HG03196 (cell line): ENCODE measurements at regions not wholly inside any gene's neighbourhood (a gene's known extent, or its start where the extent isn't known, plus 50 kb on each side); places are given as distances from the start of the nearest gene placed in this dataset.
"Not testable (repeated sequence)": the region's sequence is repeated elsewhere in the genome, so short reads cannot be mapped to it uniquely, and the experiment has no call there.

Source experiments
- ATAC-seq: cut with Tn5 transposase; IDR thresholded peaks from one replicate; pipeline ENCODE4 v1.9.1; 2021; ENCODE audit not compliant: unreplicated experiment

DNA sequence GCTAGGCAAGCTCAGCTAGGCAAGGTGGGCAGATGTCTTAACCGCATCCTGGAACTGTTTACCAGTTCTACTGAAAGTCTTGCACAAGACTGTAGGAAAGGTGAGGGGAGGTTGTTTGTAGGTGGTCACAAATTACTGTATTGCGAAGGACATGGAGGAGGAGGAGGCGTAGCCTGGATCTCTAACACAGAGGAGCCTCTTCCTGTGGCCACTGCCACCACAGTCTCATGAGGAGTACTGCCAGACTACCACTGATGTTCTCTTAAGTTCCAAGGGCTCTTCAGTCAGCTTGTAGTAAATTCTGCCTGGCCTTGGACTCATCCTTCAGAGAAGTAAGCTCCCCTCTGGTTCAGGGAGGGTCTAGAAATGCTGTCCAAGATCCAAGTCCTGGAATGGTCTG is 258.6 kb downstream of the FAT4 start:
- ATAC-seq = no peak

- no peak for ATAC-seq
These were observed 259.0 kb downstream of the FAT4 start for GRCh38 chr4:125573786-125574185.

DNA sequence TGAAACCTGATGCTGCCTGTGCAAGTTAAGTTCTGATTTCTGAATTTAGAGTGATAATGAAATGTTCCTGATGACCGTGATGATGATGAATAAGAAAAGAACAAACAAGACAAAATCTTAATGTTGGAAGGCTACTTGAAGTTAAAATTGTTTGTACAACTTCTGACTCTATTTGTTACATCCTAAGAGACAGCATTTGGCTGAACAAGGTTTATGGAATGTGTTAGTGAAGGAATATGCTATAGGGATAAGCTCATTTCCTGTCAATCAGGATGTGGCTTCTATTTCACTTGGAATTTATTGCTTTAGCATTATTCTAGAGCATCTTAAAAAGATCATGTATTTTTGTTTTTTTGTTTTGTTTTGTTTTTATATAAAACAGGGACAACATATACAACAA is 267.5 kb downstream of the FAT4 start:
- ATAC-seq = no peak

DNA sequence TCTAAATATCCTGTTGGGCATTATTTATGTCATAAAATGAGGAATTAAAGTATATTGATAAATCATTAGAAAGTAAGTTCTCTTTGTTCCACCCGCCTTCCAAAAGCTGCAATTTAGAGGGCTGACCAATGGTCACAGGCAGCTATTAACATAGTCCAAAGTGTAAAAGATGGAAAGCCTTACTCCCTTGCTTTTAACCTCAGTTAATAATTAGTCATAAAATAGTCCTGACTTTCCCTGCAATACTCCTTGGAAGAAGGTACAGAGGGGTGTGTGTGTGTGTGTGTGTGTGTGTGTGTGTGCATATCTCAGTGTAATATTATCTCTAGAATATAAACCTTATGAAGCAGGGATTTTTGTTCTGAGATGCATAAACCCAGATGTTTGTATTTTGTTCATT is 275.4 kb downstream of the FAT4 start:
- no peak for ATAC-seq

DNA sequence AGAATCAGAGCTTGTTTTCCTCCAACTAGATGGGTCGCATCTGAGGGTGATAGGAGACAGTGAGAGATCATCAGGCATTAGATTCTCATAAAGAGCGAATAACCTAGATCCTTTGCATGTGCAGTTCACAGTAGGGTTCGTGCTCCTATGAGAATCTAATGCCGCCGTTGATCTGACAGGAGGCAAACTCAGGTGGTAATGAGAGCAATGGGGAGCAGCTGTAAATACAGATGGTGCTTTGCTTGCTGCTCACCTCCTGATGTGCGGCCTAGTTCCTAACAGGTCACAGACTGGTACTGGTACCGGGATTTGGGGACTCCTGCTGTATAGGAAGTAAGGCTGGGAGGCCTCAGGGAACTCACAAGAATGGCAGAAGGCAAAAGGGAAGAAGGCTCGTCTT is 276.5 kb downstream of the FAT4 start:
- no peak for ATAC-seq

- ATAC-seq = no peak
These were observed 279.4 kb downstream of the FAT4 start for GRCh38 chr4:125594056-125594602.

- ATAC-seq = not testable (repeated sequence)
These were observed 291.2 kb downstream of the FAT4 start for GRCh38 chr4:125605926-125606325.

DNA sequence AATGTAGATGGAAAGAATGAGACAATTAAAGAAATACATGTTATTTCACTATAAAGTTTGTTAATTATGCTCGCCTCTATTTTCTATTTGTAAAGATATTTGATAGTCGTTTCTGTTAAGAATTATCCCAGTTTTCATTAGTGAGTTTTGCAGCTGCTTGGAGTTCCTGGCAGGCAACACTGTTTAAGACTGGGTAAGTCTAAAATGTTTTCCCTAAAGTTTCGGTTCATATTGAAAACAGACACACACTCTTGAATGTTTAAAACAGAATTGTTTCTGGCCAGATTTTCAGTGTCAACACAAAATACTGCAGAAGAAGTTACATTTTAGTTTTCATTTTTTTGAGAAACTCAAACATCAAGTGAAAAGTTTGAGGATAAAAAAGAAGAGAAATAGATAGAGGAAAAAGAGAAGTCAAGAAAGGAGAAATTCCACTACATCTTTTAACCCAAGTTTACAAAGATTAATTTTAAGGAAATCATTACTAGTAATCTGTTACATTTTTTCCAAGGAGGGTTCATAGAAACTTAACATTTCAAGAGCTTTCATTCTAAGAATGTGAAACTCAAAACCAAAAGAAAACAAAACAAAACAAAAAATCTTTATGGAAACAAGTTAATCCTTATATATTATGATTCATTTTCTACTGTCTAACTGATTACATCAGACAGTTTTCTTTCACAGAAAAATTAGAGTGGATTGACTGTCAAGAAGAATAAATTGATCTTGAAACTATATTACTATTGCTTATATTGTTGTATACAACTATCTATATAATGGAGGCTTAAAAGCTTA is 305.5 kb downstream of the FAT4 start:
- ATAC-seq = no peak

GRCh38 chr4:125624951-125625350 is 310.2 kb downstream of the FAT4 start:
- no peak for ATAC-seq

- no peak for ATAC-seq
These were observed 312.2 kb downstream of the FAT4 start for GRCh38 chr4:125626946-125627345.

DNA sequence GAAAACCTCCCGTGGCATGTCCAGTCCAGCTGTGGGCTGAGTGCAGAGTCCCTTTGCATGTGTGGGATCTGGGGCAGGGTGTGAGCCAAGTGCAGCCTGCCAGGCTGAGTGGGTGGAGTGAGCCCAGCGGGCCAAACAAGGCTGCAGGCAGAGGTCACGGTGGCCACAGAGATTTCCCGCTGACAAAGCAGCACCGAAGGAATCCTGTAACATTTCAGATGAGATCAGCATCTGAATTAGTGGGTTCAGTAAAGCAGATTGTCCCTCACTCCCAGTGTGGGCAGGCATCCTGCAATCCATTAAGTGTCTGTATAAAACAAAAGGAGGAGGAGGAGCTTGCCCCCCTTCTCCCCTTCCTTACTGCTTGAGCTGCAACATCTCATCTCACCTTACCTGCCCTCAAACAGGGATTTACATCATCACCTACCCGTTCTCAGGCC is 324.4 kb downstream of the FAT4 start:
- ATAC-seq = no peak

DNA sequence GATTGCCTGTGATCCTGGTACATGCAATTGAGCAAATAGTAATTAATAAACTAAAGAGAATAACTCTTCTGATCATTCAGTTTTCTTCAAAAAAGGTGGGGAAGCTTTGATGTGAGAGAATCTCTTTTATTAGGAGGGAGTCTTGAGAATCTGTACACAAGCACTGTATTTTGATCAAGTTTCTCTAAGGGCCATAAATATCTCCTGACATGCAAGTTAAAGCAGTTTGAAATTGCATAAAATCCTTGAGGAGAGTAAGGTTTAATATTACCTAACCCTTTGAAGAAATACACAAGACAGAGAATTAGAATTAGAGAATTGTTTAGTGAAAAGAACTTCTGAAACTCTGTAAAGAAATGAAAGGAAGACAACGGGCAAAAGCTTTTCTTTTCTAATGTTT is 326.9 kb downstream of the FAT4 start:
- ATAC-seq = no peak

GRCh38 chr4:125642645-125643044 is 327.9 kb downstream of the FAT4 start:
- no peak for ATAC-seq

DNA sequence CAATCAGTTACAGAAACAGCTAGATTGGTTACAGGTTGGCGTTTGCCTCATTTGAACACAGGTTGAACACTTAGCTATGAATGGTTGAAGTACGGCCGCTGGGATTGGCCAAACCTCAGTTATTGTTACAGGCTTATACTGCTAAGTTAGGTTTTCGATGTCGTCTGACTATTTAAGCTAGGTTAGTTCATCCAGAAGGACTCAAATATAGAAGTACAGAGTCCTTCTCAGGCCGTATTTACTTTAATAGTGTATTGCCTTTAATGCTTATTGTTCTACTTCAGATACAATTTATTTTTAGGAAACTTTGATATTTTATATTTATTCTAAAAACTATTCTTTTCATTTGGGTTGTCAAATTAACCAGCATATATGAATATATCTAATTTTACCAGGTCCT is 334.7 kb downstream of the FAT4 start:
- no peak for ATAC-seq

DNA sequence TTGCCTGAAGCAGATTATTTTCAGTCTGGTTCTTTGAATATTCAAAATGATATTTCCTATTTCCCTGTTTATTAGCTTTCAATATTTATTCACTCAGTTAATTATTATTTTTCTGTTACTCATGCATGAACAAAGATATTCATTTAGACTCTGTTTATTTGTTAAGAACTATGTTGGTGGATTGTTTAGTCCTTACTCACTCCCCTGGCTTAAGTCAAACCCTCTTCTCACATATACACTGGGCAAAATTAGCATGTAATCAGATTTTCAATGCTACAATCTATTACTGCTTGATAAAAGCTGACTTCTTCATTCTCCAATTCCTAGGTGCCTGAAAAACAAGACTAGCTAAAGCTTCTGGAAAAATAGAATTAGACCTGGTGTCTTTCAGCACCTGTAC is 335.8 kb downstream of the FAT4 start:
- no peak for ATAC-seq

- ATAC-seq = not testable (repeated sequence)
These were observed 337.1 kb downstream of the FAT4 start for GRCh38 chr4:125651707-125652357.

GRCh38 chr4:125658773-125659172 is 344.0 kb downstream of the FAT4 start:
- no peak for ATAC-seq

GRCh38 chr4:125663896-125664767 is 349.4 kb downstream of the FAT4 start:
- ATAC-seq = no peak

GRCh38 chr4:125666635-125667034 is 351.9 kb downstream of the FAT4 start:
- ATAC-seq = no peak

DNA sequence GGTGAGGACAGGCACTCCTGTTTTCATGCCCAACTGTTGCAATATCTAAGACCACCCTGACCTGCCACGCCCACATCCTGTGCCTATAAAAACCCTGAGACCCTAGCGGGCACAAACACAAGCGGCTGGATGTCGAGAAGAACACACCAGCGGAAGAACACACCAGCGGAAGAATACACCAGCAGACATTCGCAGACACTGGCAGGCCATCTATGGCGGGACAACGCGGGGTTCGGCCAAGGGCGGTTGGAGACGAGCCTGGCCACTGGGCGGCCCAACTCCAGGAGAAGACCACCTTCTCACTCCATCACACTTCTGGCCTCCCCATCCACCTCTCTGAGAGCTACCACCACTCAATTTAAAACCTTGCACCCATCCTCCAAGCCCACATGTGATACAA is 361.4 kb downstream of the FAT4 start:
- ATAC-seq = no peak

- ATAC-seq = no peak
These were observed 361.8 kb downstream of the FAT4 start for GRCh38 chr4:125676583-125676982.
